K562 (cell line): ENCODE measurements at regions not wholly inside any gene's neighbourhood (a gene's known extent, or its start where the extent isn't known, plus 50 kb on each side); places are given as distances from the start of the nearest gene placed in this dataset.

Experiments used
- BCOR ChIP-seq: fragments of 450-650 bp; IDR thresholded peaks from 2 replicates; pipeline ENCODE4 v1.6.1; 2016
- CBFB ChIP-seq: sonication (generic); formaldehyde crosslinking; IDR thresholded peaks from 2 replicates; pipeline ENCODE4 v1.4.0; 2020; ENCODE audit warnings: mild to moderate bottlenecking, missing genetic modification reagents
- DACH1 ChIP-seq: fragments of 450-650 bp; IDR thresholded peaks from 2 replicates; pipeline ENCODE4 v1.6.1; 2018; ENCODE audit not compliant: partially characterized antibody
- DPF2 ChIP-seq: fragments of 450-650 bp; IDR thresholded peaks from 2 replicates; pipeline ENCODE4 v1.6.1; 2016
- FOXK2 ChIP-seq, 2 experiments: fragments of 450-650 bp; IDR thresholded peaks in 1 of 2; conservative IDR thresholded peaks in 1 of 2; 2 replicates each; pipeline ENCODE4 v1.6.1; 2016; ENCODE audit warnings: low read depth in 2 of 2, mild to moderate bottlenecking in 1 of 2
- KLF10 ChIP-seq: fragments of 250-450 bp; sonication (Bioruptor Pico); IDR thresholded peaks from 2 replicates; pipeline ENCODE4 v1.6.1; 2021; ENCODE audit warnings: matching md5 sums
- NR1H2 ChIP-seq: sonication (generic); formaldehyde crosslinking; IDR thresholded peaks from 2 replicates; pipeline ENCODE4 v1.4.0; 2020; ENCODE audit warnings: mild to moderate bottlenecking, missing genetic modification reagents
- POLR2H ChIP-seq: IDR thresholded peaks from 2 replicates; pipeline ENCODE4 v1.6.1; 2016; ENCODE audit warnings: missing genetic modification characterization, low read depth, mild to moderate bottlenecking, control low read depth, missing compliant biosample characterization, moderate library complexity
- POLR3A ChIP-seq: IDR thresholded peaks from 2 replicates; pipeline ENCODE4 v1.6.1; 2011; ENCODE audit warnings: borderline replicate concordance, mild to moderate bottlenecking, moderate library complexity; ENCODE audit not compliant: insufficient read length, insufficient read depth; ENCODE audit errors: extremely low read depth
- POLR3G ChIP-seq: IDR thresholded peaks from 2 replicates; pipeline ENCODE4 v1.6.1; 2011; ENCODE audit not compliant: insufficient read length, insufficient replicate concordance; ENCODE audit errors: extremely low read depth
- RFX1 ChIP-seq: fragments of 450-650 bp; IDR thresholded peaks from 2 replicates; pipeline ENCODE4 v1.6.1; 2016; ENCODE audit warnings: mild to moderate bottlenecking, moderate library complexity
- SREBF1 ChIP-seq: fragments of 150-350 bp; IDR thresholded peaks from 2 replicates; pipeline ENCODE4 v1.6.1; 2014; ENCODE audit warnings: antibody characterized with exemption, low read depth, low read length, borderline replicate concordance
- XRCC4 ChIP-seq: IDR thresholded peaks from one replicate; pipeline ENCODE4 v1.6.1; 2011; ENCODE audit not compliant: insufficient read depth, insufficient read length; ENCODE audit errors: extremely low read depth
- ZNF224 ChIP-seq: sonication (generic); formaldehyde crosslinking; IDR thresholded peaks from 2 replicates; pipeline ENCODE4 v1.8.0; 2022; ENCODE audit warnings: mild to moderate bottlenecking, missing genetic modification reagents
- ZNF561 ChIP-seq: fragments of 450-650 bp; formaldehyde crosslinking; conservative IDR thresholded peaks from 2 replicates; pipeline ENCODE4 v1.4.0; 2020; ENCODE audit warnings: mild to moderate bottlenecking, moderate library complexity
- ZSCAN29 ChIP-seq: fragments of 450-650 bp; IDR thresholded peaks from 2 replicates; pipeline ENCODE4 v1.6.1; 2017
- TF ChIP-seq, protein P1 (sequence below): sonication (generic); formaldehyde crosslinking; IDR thresholded peaks from 2 replicates; pipeline ENCODE4 v1.9.0; 2022; ENCODE audit warnings: mild to moderate bottlenecking, missing genetic modification reagents
- TF ChIP-seq, protein P2 (sequence below): fragments of 450-650 bp; IDR thresholded peaks from 2 replicates; pipeline ENCODE4 v1.7.0; 2016; ENCODE audit warnings: borderline replicate concordance
- TF ChIP-seq, protein P3 (sequence below): IDR thresholded peaks from 3 replicates; pipeline ENCODE4 v1.6.1; 2011; ENCODE audit warnings: borderline replicate concordance, mild to moderate bottlenecking, moderate library complexity; ENCODE audit not compliant: insufficient read length; ENCODE audit errors: extremely low read depth
- TF ChIP-seq, protein P4 (sequence below): fragments of 250-450 bp; sonication (Bioruptor Pico); IDR thresholded peaks from 2 replicates; pipeline ENCODE4 v1.4.0; 2020; ENCODE audit warnings: mild to moderate bottlenecking, moderate library complexity
- TF ChIP-seq, protein P5 (sequence below): fragments of 250-450 bp; sonication (Bioruptor Pico); IDR thresholded peaks from 2 replicates; pipeline ENCODE4 v1.6.1; 2021; ENCODE audit warnings: mild to moderate bottlenecking
- TF ChIP-seq, protein P6 (sequence below): fragments of 250-450 bp; sonication (Bioruptor Pico); IDR thresholded peaks from 2 replicates; pipeline ENCODE4 v1.8.0; 2021; ENCODE audit warnings: moderate library complexity, mild to moderate bottlenecking, inconsistent platforms

DNA sequence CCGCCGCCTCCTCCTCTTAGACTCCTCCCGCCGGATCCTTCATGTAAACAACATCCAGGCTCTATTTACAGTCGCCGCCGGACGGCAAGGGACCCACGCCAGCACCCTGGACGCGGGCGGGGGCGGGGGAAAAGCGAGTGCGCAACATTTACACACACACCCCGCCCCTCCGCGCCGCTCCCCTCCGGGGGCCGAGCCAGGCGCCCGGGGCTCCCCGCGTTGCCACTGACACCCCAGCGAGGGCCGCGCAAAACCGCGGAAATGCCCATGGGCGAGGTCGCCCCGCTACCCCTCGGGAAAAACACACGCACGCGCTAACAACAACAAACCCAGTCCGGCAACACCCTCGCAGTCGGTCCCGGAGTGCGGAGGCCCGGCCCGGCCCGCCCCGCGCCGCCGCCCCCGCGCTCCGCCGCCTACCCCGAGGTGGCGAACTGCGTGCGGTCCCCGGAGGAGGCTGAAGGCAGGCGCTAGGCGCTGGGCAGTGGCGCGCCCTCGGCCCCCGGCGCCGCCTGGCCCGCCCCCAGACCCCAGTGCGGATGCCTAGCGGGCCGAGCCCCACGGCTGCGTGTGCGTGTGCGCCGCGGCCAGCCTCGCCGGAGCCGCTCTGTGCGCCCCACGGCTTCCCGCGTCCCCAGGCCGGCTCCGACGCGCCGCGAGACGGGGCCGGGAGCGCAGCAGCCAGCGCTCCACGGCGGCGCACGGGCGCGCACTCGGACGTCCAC is 81.1 kb upstream of the AK4 start (continued):
- TF ChIP-seq, protein P1, sequence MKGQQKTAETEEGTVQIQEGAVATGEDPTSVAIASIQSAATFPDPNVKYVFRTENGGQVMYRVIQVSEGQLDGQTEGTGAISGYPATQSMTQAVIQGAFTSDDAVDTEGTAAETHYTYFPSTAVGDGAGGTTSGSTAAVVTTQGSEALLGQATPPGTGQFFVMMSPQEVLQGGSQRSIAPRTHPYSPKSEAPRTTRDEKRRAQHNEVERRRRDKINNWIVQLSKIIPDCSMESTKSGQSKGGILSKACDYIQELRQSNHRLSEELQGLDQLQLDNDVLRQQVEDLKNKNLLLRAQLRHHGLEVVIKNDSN (CRISPR knock-in tag) = no peak
- TF ChIP-seq, protein P2, sequence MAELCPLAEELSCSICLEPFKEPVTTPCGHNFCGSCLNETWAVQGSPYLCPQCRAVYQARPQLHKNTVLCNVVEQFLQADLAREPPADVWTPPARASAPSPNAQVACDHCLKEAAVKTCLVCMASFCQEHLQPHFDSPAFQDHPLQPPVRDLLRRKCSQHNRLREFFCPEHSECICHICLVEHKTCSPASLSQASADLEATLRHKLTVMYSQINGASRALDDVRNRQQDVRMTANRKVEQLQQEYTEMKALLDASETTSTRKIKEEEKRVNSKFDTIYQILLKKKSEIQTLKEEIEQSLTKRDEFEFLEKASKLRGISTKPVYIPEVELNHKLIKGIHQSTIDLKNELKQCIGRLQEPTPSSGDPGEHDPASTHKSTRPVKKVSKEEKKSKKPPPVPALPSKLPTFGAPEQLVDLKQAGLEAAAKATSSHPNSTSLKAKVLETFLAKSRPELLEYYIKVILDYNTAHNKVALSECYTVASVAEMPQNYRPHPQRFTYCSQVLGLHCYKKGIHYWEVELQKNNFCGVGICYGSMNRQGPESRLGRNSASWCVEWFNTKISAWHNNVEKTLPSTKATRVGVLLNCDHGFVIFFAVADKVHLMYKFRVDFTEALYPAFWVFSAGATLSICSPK = no peak
- TF ChIP-seq, protein P3, sequence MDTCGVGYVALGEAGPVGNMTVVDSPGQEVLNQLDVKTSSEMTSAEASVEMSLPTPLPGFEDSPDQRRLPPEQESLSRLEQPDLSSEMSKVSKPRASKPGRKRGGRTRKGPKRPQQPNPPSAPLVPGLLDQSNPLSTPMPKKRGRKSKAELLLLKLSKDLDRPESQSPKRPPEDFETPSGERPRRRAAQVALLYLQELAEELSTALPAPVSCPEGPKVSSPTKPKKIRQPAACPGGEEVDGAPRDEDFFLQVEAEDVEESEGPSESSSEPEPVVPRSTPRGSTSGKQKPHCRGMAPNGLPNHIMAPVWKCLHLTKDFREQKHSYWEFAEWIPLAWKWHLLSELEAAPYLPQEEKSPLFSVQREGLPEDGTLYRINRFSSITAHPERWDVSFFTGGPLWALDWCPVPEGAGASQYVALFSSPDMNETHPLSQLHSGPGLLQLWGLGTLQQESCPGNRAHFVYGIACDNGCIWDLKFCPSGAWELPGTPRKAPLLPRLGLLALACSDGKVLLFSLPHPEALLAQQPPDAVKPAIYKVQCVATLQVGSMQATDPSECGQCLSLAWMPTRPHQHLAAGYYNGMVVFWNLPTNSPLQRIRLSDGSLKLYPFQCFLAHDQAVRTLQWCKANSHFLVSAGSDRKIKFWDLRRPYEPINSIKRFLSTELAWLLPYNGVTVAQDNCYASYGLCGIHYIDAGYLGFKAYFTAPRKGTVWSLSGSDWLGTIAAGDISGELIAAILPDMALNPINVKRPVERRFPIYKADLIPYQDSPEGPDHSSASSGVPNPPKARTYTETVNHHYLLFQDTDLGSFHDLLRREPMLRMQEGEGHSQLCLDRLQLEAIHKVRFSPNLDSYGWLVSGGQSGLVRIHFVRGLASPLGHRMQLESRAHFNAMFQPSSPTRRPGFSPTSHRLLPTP = no peak
- TF ChIP-seq ZSCAN29 = no peak
- TF ChIP-seq CBFB (CRISPR knock-in tag) = no peak
- no peak for TF ChIP-seq ZNF224 (CRISPR knock-in tag)
- no peak for TF ChIP-seq SREBF1
- TF ChIP-seq, protein P4, sequence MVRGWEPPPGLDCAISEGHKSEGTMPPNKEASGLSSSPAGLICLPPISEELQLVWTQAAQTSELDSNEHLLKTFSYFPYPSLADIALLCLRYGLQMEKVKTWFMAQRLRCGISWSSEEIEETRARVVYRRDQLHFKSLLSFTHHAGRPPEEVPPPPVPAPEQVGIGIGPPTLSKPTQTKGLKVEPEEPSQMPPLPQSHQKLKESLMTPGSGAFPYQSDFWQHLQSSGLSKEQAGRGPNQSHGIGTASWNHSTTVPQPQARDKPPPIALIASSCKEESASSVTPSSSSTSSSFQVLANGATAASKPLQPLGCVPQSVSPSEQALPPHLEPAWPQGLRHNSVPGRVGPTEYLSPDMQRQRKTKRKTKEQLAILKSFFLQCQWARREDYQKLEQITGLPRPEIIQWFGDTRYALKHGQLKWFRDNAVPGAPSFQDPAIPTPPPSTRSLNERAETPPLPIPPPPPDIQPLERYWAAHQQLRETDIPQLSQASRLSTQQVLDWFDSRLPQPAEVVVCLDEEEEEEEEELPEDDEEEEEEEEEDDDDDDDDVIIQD (CRISPR knock-in tag) = no peak
- peak; percentile 97 to 99 for TF ChIP-seq FOXK2 (conservative IDR thresholded peaks at IDR 0.05 in 1 of 2, IDR thresholded peaks at IDR 0.05 in 1 of 2; ENCODE audit: low read depth in 2 of 2)
- TF ChIP-seq XRCC4 = no peak
- TF ChIP-seq ZNF561 (CRISPR knock-in tag) = no peak
- no peak for TF ChIP-seq DACH1
- no peak for TF ChIP-seq NR1H2 (CRISPR knock-in tag)
- TF ChIP-seq, protein P5, sequence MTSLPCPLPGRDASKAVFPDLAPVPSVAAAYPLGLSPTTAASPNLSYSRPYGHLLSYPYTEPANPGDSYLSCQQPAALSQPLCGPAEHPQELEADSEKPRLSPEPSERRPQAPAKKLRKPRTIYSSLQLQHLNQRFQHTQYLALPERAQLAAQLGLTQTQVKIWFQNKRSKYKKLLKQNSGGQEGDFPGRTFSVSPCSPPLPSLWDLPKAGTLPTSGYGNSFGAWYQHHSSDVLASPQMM (CRISPR knock-in tag) = no peak
- 0 out of 2 replicates have a peak, but pooled peaks have one; percentile 27 for TF ChIP-seq POLR2H
- TF ChIP-seq POLR3G = no peak
- TF ChIP-seq, protein P6, sequence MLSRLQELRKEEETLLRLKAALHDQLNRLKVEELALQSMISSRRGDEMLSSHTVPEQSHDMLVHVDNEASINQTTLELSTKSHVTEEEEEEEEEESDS (CRISPR knock-in tag) = no peak
- no peak for TF ChIP-seq POLR3A
- TF ChIP-seq DPF2 = peak; percentile 35; the same call in 1 of the 2 replicates
- TF ChIP-seq RFX1 = no peak
- TF ChIP-seq BCOR = peak; percentile 24; the same call in 1 of the 2 replicates
- no peak for TF ChIP-seq KLF10 (CRISPR knock-in tag)
